ENCODE measurements at regions not wholly inside any gene's neighbourhood (a gene's known extent, or its start where the extent isn't known, plus 50 kb on each side); places are given as distances from the start of the nearest gene placed in this dataset.

DNA sequence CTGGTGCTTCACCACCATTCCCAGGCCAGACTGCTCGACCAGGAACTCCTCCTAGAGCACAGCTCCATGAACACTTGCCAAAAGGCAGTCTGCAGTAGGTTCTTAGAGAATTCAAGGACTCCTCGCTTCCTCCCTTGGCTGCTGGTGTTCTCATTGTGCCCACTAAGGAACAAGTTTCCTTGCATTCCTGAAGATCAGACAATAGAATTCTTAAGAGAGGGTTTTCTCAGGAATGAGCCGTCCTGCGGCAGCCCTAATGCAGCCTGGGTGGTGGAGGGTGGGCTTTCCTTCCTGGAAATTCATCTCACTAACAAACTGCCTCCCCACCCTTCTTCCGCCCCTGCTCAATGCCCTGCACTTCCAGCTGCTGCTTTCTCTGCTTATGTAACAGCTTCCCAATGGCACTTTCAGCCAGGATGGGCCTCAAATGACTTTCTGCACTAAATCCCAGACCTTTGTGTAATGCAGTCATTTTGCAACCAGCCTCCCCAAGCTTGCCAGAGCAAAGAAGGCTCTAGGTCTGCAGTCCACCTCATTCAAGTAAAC lies 287.9 kb downstream of the PLPP3 start:
- Histone ChIP-seq H3K27ac (no peak overlapping the region), H3K4me1 (no peaks in the 10 kb centered on the region), H3K27me3 (no peaks in the 10 kb centered on the region), H3K36me3 (no peaks in the 10 kb centered on the region), H3K9me3 (no peaks in the 10 kb centered on the region), H3K4me3 (no peak overlapping the region)
- intact Hi-C loops (cut with DNase I): no loop called here
- DNase-seq: peak in 1 of 3 donors; percentile 21
- WGBS (ENCODE audit: insufficient coverage, low coverage, low lambda C conversion rate, missing lambda C conversion rate): 29% methylated on average over 3 of the region's 5 CpGs
- ATAC-seq: peak; percentile 24 to 52 (median 42)
- no peak for TF ChIP-seq POLR2A (IDR thresholded peaks at IDR 0.05)
- TF ChIP-seq, protein P1, sequence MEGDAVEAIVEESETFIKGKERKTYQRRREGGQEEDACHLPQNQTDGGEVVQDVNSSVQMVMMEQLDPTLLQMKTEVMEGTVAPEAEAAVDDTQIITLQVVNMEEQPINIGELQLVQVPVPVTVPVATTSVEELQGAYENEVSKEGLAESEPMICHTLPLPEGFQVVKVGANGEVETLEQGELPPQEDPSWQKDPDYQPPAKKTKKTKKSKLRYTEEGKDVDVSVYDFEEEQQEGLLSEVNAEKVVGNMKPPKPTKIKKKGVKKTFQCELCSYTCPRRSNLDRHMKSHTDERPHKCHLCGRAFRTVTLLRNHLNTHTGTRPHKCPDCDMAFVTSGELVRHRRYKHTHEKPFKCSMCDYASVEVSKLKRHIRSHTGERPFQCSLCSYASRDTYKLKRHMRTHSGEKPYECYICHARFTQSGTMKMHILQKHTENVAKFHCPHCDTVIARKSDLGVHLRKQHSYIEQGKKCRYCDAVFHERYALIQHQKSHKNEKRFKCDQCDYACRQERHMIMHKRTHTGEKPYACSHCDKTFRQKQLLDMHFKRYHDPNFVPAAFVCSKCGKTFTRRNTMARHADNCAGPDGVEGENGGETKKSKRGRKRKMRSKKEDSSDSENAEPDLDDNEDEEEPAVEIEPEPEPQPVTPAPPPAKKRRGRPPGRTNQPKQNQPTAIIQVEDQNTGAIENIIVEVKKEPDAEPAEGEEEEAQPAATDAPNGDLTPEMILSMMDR (IDR thresholded peaks at IDR 0.05): no peak

DNA sequence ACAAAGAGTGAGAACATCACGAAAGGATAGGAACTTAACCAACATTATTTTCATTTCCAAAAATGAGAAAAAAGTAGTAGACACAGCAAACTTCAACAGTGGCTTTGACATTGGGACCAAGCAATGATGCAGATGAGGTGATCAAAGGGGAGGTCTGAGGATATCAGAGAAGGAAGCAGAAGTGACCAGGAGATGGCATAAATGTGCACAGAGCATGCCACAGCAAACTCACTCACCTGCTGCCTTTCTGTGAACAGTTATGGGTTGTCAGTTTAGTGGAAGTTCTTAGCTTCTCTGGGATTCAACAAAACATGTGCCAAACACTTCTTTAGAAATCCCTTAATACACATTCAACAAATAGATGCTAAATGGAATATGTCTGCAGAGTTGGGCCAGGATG lies 290.1 kb downstream of the PLPP3 start:
- Histone ChIP-seq H3K4me1 (peaks cover 0 to 10% (median 0%) of the 10 kb centered on the region in 4 donors), H3K27me3 (no peaks in the 10 kb centered on the region), H3K36me3 (no peaks in the 10 kb centered on the region), H3K4me3 (no peak overlapping the region), H3K27ac (no peak overlapping the region), H3K9me3 (no peaks in the 10 kb centered on the region)
- 62% methylated on average over 1 of the region's 1 CpG for WGBS (ENCODE audit: insufficient coverage, low coverage, low lambda C conversion rate, missing lambda C conversion rate)
- DNase-seq (no peak), ATAC-seq (peak; percentile 32 to 49 (median 43))
- TF ChIP-seq, protein P1 (IDR thresholded peaks at IDR 0.05): peak in 1 of 4 donors; percentile 17
- no peak for TF ChIP-seq POLR2A (IDR thresholded peaks at IDR 0.05)
- intact Hi-C loops (cut with DNase I): no loop called here

DNA sequence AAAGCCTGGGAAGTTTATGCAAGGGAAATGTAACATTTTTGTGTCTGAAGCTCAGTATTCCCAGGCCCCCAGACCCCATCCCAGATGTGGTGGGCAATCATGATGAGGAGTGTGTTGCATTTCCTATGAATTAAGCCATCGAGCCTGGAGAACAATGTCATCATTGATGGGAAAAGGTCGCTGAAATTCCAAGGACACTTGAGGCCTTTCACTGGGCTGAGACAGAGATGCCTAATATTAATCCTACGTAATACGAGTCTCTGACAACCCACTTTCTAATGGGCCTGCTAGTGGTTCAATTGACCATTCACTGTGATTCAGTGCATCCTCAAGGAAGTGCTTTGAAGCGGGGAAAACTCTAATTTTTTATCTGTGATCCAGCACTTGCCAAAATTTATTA lies 291.6 kb downstream of the PLPP3 start:
- H3K27ac ChIP-seq: no peak overlapping the region
- WGBS (ENCODE audit: insufficient coverage, low coverage, low lambda C conversion rate, missing lambda C conversion rate): 76% methylated on average over 3 of the region's 5 CpGs
- intact Hi-C loops (cut with DNase I): no loop called here

DNA sequence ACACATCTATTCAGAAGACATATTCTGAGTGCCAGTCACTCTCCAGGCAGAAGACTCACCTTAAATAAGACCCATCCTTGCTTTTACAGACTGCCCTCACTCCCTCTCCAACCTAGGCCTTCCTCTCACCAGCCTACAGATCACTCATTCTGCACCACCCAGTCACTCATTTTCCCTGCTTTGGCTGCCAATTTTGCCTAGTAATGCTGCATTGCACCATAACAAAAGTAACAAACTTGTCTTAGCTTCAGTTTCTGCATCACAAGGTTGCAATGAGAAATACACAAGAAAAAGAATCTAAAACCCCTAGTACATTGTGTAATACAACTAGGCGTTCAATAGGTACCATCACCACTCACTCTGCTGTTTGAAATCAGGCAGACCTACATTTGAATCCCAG lies 292.4 kb downstream of the PLPP3 start:
- DNase-seq (no peak), ATAC-seq (no peak)
- Histone ChIP-seq H3K4me3 (no peak overlapping the region), H3K4me1 (peaks cover 0 to 10% (median 0%) of the 10 kb centered on the region in 4 donors), H3K36me3 (no peaks in the 10 kb centered on the region), H3K27ac (no peak overlapping the region), H3K9me3 (no peaks in the 10 kb centered on the region), H3K27me3 (no peaks in the 10 kb centered on the region)
- intact Hi-C loops (cut with DNase I): no loop called here
- TF ChIP-seq, protein P1 (IDR thresholded peaks at IDR 0.05): no peak
- TF ChIP-seq POLR2A (IDR thresholded peaks at IDR 0.05): no peak
- 80% methylated on average over 1 of the region's 1 CpG for WGBS (ENCODE audit: insufficient coverage, low coverage, low lambda C conversion rate, missing lambda C conversion rate)

More for the DNA sequence above, 291.6 kb downstream of the PLPP3 start:
- no peak for TF ChIP-seq POLR2A (IDR thresholded peaks at IDR 0.05)
- TF ChIP-seq, protein P1 (IDR thresholded peaks at IDR 0.05): no peak
- ATAC-seq: no peak
- H3K36me3 ChIP-seq: no peaks in the 10 kb centered on the region
- no peak overlapping the region for H3K4me3 ChIP-seq
- no peak for DNase-seq
- no peaks in the 10 kb centered on the region for H3K9me3 ChIP-seq
- H3K4me1 ChIP-seq: peaks cover 0 to 10% (median 0%) of the 10 kb centered on the region in 4 donors
- no peaks in the 10 kb centered on the region for H3K27me3 ChIP-seq

DNA sequence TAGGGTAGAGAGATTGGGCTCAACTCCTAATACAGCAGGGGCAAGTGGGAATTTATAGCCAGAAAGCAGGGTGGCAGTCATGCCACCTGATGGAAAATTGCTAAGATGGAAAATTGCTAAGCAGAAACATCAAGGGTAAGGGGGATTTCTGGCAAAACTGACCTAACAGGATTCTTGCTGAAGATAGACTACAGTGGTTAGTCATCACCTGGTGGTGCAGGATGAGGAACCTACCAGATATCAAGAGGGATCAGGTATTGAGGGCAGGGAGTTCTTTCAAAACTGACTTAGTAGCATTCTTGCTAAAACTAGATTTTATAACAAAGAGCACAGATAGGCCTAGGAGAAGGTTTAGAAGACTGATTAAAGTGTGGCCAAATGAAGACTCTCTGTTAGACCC lies 292.9 kb downstream of the PLPP3 start:
- no peak for TF ChIP-seq POLR2A (IDR thresholded peaks at IDR 0.05)
- no peak for ATAC-seq
- H3K27ac ChIP-seq: no peak overlapping the region
- no peaks in the 10 kb centered on the region for H3K27me3 ChIP-seq
- peaks cover 0 to 10% (median 0%) of the 10 kb centered on the region in 4 donors for H3K4me1 ChIP-seq
- H3K9me3 ChIP-seq: no peaks in the 10 kb centered on the region
- no peak for DNase-seq
- H3K36me3 ChIP-seq: no peaks in the 10 kb centered on the region
- intact Hi-C loops (cut with DNase I): no loop called here
- no peak overlapping the region for H3K4me3 ChIP-seq
